ENCODE measurements at regions not wholly inside any gene's neighbourhood (a gene's known extent, or its start where the extent isn't known, plus 50 kb on each side); places are given as distances from the start of the nearest gene placed in this dataset.

DNA sequence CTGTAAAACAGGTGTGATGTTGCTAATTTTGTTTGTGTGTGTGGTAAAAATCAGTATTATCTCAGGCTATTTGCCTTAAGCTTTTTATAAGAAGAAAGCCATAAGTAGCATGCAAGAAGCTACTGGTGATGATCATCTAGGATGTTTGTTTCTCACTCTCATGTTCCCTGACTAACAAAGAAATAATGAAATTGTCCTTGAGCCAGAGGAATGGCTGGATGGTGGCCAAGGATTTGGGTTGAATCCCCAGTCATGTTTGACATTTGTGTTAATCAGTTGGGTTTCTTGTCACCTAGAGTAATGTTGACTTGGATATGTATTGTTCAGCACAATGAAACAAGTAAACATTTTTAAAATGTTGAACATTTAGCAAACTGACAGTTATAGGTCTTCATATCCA is 496.8 kb upstream of the ZEB2 start:
- Histone ChIP-seq H3K27ac (replicated peaks) (no peak overlapping the region), H3K4me3 (replicated peaks; ENCODE audit: insufficient read depth, low read length) (no peak overlapping the region), H3K27me3 (ENCODE audit: insufficient read depth, poor library complexity, severe bottlenecking) (no peaks in the 10 kb centered on the region)
- TF ChIP-seq POLR2AphosphoS5 (IDR thresholded peaks at IDR 0.05; ENCODE audit: low read depth) = no peak
- TF ChIP-seq, protein P1, sequence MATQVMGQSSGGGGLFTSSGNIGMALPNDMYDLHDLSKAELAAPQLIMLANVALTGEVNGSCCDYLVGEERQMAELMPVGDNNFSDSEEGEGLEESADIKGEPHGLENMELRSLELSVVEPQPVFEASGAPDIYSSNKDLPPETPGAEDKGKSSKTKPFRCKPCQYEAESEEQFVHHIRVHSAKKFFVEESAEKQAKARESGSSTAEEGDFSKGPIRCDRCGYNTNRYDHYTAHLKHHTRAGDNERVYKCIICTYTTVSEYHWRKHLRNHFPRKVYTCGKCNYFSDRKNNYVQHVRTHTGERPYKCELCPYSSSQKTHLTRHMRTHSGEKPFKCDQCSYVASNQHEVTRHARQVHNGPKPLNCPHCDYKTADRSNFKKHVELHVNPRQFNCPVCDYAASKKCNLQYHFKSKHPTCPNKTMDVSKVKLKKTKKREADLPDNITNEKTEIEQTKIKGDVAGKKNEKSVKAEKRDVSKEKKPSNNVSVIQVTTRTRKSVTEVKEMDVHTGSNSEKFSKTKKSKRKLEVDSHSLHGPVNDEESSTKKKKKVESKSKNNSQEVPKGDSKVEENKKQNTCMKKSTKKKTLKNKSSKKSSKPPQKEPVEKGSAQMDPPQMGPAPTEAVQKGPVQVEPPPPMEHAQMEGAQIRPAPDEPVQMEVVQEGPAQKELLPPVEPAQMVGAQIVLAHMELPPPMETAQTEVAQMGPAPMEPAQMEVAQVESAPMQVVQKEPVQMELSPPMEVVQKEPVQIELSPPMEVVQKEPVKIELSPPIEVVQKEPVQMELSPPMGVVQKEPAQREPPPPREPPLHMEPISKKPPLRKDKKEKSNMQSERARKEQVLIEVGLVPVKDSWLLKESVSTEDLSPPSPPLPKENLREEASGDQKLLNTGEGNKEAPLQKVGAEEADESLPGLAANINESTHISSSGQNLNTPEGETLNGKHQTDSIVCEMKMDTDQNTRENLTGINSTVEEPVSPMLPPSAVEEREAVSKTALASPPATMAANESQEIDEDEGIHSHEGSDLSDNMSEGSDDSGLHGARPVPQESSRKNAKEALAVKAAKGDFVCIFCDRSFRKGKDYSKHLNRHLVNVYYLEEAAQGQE (IDR thresholded peaks at IDR 0.05; ENCODE audit: insufficient replicate concordance, low read depth) = no peak
- TF ChIP-seq SPI1 (IDR thresholded peaks at IDR 0.05; ENCODE audit: borderline replicate concordance, low read depth) = no peak
- TF ChIP-seq, protein P2, sequence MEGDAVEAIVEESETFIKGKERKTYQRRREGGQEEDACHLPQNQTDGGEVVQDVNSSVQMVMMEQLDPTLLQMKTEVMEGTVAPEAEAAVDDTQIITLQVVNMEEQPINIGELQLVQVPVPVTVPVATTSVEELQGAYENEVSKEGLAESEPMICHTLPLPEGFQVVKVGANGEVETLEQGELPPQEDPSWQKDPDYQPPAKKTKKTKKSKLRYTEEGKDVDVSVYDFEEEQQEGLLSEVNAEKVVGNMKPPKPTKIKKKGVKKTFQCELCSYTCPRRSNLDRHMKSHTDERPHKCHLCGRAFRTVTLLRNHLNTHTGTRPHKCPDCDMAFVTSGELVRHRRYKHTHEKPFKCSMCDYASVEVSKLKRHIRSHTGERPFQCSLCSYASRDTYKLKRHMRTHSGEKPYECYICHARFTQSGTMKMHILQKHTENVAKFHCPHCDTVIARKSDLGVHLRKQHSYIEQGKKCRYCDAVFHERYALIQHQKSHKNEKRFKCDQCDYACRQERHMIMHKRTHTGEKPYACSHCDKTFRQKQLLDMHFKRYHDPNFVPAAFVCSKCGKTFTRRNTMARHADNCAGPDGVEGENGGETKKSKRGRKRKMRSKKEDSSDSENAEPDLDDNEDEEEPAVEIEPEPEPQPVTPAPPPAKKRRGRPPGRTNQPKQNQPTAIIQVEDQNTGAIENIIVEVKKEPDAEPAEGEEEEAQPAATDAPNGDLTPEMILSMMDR (IDR thresholded peaks at IDR 0.05; ENCODE audit: insufficient read depth, low read length) = no peak
- no peak for TF ChIP-seq GABPA (IDR thresholded peaks at IDR 0.05; ENCODE audit: low read depth)
- no peak for DNase-seq (ENCODE audit: low read depth in 1 of 2, low spot score in 1 of 2)

DNA sequence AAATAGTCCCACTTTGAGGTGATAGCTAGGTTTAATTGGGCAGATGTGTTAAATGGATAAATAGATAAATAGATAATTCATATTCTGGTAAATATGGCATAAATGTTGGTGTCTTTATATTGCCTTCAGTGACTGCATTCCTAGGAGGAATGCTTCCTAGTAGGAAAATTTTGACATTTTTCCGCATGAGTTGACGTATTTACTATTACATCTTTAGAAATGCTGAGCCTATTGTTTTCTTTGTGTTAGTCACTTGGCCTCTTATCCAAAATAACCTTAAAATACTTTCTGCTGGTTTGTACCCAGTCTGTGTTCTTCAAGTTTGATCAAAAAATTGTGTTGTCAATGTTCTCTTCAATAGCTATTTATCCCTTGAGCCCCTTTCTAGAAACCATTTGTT is 495.6 kb upstream of the ZEB2 start:
- no peak for DNase-seq (ENCODE audit: low read depth in 1 of 2, low spot score in 1 of 2)
- H3K27ac ChIP-seq (replicated peaks) = no peak overlapping the region
- TF ChIP-seq SPI1 (IDR thresholded peaks at IDR 0.05; ENCODE audit: borderline replicate concordance, low read depth) (no peak), POLR2AphosphoS5 (IDR thresholded peaks at IDR 0.05; ENCODE audit: low read depth) (no peak), GABPA (IDR thresholded peaks at IDR 0.05; ENCODE audit: low read depth) (no peak)
- TF ChIP-seq, protein P1 (IDR thresholded peaks at IDR 0.05; ENCODE audit: insufficient replicate concordance, low read depth) = no peak
- TF ChIP-seq, protein P2 (IDR thresholded peaks at IDR 0.05; ENCODE audit: insufficient read depth, low read length) = no peak
- H3K4me3 ChIP-seq (replicated peaks; ENCODE audit: insufficient read depth, low read length) = no peak overlapping the region
- H3K27me3 ChIP-seq (ENCODE audit: insufficient read depth, poor library complexity, severe bottlenecking) = no peaks in the 10 kb centered on the region

DNA sequence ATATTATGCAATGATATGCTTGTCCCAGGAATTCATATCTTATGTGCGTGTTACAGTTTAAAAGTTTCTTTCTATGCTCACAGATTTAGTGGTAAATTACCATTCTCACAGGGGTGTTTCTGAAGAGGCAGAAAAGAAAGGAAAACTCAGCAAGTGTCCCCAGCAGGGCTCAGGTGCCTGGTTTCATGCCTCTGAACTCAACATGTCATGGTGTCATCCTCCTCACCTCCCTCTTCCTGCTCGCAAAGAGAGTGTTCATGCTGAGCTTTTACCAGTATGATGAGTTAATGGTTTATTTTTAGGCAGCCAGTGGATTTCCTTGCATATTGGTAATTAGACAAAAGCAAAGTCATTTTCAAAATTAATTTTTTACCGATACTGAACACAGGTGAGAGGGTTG is 492.9 kb upstream of the ZEB2 start:
- H3K27me3 ChIP-seq (ENCODE audit: insufficient read depth, poor library complexity, severe bottlenecking) = no peaks in the 10 kb centered on the region
- no peak overlapping the region for H3K27ac ChIP-seq (replicated peaks)
- TF ChIP-seq GABPA (IDR thresholded peaks at IDR 0.05; ENCODE audit: low read depth) = no peak
- TF ChIP-seq, protein P1 (IDR thresholded peaks at IDR 0.05; ENCODE audit: insufficient replicate concordance, low read depth) = no peak
- no peak for TF ChIP-seq POLR2AphosphoS5 (IDR thresholded peaks at IDR 0.05; ENCODE audit: low read depth)
- TF ChIP-seq SPI1 (IDR thresholded peaks at IDR 0.05; ENCODE audit: borderline replicate concordance, low read depth) = no peak
- TF ChIP-seq, protein P2 (IDR thresholded peaks at IDR 0.05; ENCODE audit: insufficient read depth, low read length) = no peak
- no peak overlapping the region for H3K4me3 ChIP-seq (replicated peaks; ENCODE audit: insufficient read depth, low read length)
- DNase-seq (ENCODE audit: low read depth in 1 of 2, low spot score in 1 of 2) = no peak

Measured in HL-60 (cell line).